GM21723 (cell line): ENCODE measurements at regions not wholly inside any gene's neighbourhood (a gene's known extent, or its start where the extent isn't known, plus 50 kb on each side); places are given as distances from the start of the nearest gene placed in this dataset.
"Not testable (repeated sequence)": the region's sequence is repeated elsewhere in the genome, so short reads cannot be mapped to it uniquely, and the experiment has no call there.

ENCODE experiments used
- ATAC-seq: cut with Tn5 transposase; IDR thresholded peaks from one replicate; pipeline ENCODE4 v1.9.1; 2021; ENCODE audit warnings: mild to moderate bottlenecking, moderate library complexity; ENCODE audit not compliant: unreplicated experiment

DNA sequence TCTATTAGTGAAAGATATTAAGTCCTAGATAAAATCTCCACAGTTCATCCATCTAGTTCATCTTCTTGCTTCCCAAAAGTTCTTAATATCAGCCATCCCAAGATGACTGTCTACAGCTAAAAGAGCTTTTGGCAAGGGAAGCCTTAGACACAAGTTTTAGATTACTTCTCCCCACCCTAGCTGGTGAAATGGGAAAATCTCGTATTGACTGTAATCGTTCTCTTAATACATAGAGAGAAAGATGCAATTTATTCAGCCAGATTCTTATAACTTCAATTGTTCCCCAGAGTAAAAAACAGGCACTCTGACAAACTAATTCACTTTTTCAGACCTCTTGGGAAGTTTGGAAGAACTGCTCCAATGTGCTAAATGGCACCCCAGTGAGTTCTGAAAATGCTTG lies 1439.6 kb upstream of the C9orf72 start:
- no peak for ATAC-seq

DNA sequence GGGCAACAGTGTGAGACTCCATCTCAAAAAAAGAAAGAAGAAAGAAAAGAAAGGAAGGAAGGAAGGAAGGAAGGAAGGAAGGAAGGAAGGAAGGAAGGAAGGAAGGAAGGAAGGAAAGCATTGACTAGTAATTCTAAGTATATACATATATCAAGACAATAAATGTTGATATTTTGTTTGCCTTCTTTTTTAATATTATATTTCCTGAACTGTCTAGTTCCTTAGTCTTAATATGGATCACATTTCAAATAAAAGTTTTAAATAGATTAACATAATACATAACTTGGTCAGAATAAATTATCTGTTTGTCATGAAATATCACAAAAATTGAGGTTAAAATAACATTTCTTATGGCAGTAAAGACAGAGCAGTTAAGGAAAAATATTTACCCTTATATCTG lies 1448.4 kb upstream of the C9orf72 start:
- no peak for ATAC-seq

DNA sequence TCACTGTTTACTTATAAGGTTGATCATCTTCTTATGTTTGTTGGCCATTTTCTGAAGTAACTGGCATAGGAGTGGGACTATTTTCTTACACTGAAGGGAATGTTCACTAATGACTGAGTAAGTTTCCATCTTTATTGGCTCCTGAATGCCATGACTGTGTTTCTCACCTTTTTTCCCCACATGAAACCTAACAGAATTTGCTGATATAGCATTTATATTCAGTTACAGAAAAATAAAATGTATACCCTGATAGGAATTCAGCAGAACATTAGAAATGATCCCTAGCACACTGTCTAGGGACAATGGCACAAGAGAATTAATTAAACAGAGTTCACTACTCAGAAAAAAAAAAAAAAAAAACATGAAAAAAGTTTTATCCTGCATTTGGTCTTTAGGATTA lies 1465.1 kb upstream of the C9orf72 start:
- ATAC-seq: no peak

DNA sequence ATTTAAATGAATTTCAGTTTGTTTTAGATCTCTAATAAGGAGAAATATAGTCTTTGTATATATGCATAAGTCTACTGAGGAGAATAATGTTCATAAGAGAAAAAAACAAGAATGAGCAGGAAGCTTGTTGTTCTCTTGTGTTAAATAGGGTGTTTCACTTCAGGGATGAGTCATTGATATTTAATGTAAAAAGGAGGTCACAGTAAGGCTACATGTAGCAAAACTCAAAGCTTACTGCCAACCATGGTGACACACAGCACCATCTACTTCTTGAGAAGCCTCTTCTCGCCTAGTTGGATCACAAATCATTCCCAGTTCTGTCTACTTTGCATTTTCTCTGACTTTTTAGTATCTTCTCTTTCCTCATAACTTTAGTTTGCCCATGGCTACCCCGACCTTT lies 1466.0 kb upstream of the C9orf72 start:
- ATAC-seq: no peak

DNA sequence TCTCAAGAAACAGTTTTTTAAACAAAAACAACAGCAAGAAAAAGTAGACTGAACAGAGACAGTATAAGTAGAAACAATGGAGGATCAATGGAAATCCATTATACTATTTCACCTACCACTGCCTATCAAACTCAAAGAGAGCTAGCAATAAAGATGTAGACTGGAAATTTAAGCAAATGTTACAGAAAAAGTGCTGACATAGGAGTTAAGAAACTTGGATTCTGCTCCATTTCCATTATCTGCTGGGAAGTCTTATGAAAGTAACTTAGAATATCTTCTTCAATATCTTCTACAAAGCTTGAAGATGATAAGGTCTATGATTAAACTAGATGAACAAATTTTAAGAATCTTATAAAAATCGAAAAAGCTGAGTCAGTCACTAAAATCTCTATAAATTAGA lies 1469.8 kb upstream of the C9orf72 start:
- ATAC-seq: no peak

DNA sequence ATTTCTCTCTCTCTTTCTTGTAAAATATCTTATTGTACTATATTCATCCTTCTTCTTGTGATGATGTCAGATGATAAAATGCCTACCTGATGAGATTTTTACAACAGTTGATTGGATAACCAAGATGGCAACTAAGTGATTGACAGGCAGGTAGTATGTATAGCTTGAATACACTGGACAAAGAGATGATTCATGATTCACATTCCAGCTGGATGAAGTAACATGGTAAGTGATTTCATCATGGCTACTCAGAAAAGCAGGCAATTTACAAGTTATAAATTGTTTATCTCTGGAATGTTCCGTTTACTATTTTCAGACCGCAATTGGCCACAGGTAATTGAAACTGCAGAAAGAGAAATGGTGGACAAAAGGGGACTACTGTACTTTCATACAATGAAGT lies 1471.7 kb upstream of the C9orf72 start:
- ATAC-seq: no peak

DNA sequence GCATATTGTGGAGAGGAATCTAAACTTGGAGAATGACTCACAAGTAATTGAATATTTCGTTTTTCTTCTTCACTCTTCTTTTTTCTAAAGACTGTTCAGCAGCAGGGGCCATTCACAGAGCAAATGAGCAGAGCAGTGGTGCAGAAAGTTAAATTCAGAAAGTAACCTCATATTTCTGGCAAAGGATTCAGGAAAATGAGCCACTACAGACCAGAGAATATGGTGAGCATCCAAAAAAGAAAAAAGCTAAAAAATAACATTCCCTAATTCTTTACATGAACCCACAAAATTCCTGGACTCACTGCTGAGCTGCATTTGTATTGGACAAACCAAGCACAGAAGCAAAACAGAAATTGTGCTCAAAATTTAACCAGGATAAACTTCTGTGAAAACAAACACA lies 1486.8 kb upstream of the C9orf72 start:
- ATAC-seq: no peak

DNA sequence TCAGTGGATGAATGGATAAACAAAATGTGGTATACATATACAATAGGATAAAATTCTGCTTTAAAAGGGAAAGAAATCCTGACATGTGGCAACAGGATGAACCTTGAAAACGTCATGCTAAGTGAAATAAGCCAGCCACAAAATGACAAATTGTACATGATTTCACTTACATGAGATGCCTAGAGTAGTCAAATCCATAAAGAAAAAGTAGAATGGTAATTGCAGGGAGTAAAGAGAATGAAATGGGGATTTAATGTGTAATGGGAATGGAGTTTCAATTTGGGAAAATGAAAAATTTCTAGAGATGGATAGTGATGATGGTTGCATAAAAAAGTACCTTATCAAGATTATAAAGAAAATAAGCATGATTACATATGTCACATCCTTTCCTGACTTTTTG lies 1489.2 kb upstream of the C9orf72 start:
- no peak for ATAC-seq

DNA sequence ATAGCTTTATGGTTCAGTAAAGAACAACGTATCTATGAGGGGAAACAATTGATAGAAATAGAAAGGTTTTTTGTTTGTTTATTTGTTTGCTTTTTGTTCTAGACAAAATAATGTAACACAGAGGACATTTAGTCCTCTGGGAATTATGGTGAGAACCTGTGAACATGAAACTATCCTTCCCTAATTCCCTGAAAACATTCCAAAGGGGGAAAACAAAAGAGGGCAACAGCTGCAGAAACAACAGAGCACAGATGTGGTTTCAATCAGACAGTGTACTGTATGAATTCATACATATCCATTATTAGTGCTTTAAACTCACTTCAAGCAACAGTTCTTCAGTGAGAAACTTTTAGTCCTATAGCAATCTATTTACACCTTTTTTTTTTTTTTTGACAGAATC lies 1489.8 kb upstream of the C9orf72 start:
- ATAC-seq: no peak

DNA sequence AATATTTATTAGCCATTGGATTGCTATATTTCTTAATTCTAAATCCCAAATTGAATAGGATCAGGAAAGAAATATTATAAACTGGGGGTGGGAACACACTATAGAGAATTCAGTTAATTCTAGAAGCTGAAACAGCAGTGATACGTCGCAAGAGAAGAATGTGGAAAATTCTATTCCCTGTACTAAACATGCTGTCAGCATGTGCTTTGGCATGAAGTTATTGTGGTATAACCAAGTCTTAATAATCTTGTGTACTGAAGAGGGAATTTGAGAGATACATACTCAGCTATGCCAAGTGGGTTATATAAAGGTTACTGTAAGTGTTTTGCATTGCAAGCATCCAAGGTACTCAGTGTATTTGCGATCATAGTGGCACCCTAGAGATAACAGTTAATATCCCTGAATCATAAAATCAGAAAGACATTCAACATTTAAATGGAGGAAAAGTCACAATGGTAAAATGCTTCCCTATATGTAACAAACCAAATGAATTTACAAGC lies 1492.9 kb upstream of the C9orf72 start:
- no peak for ATAC-seq

DNA sequence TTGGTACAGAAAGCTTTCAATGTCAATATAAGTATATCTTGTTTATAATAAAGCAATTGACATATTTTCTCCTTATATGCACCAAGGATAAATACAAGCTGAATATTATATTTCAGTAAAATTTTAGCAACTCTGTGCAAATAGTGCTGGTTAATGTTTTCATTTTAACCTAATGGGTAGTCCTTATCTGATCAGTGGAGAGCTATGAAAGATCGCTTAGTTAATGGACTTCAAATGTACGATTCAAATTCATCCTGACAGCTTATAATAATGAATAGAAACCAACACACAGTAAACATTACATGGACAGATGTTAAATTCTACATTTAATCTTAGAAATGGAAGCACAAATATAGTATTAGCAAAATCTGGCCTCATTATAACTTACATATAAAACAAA lies 1495.2 kb upstream of the C9orf72 start:
- ATAC-seq: no peak

DNA sequence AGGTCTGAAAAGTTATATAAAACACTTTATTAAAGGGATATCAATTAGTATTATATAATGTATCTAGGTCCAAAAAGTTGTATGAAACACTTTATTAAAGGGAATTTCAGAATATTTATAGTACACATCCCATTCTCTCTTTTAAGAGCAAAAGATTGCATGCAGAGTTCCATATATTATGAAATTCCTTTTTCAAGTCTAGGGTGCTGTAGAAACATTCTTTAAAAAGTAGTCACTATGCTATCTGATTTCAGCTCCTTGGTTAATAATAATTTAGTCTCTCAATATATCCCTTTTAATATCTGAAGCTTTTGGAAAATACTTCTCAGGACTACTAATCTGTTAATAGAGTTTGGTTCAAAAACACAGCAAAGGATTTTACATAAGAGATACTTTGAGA lies 1496.1 kb upstream of the C9orf72 start:
- no peak for ATAC-seq

DNA sequence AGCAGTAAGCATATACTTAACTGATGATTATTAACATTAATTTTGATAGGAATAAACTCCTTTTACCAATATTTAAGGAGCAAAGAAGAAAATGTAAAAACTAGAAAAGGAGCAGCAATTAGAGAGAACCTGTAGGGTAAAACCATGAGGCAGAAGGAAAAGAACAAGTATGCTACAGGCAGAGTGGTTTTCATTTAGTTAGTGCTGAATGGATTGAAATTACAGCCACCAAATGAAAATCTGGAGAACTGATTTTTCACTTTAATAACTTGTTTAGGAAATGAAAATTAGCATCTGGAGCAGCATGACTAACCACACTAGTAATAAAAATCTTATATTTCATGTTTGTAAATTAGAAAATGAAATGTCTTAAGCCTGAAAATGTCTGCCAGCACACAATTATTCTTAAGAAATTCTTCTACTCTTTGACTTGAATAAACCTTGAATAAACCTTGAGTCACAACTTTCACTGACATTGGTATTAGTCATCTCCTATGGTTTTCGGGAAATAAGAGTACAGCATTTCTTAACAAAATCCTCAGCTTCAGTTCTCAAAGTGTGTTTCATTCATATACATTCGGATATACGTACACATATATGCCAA lies 1504.9 kb upstream of the C9orf72 start:
- ATAC-seq: no peak

DNA sequence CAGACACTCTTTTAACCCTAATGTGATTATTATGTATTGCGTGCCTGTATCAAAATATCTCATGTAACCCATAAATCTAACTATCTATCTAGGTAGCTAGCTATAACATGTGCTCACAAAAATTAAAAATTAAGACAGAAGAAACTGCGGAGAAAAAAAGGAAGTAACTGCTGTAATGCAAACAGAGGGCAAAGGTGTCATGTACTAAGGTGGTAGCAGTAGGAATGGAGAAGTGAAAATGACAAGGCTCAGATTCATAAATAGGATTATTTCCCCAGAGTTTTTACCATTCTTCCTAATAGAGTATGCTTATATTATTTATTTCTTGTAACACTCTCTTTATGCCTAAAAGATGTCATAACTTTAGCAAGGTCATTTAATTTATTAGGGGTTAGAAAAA lies 1527.5 kb upstream of the C9orf72 start:
- no peak for ATAC-seq

DNA sequence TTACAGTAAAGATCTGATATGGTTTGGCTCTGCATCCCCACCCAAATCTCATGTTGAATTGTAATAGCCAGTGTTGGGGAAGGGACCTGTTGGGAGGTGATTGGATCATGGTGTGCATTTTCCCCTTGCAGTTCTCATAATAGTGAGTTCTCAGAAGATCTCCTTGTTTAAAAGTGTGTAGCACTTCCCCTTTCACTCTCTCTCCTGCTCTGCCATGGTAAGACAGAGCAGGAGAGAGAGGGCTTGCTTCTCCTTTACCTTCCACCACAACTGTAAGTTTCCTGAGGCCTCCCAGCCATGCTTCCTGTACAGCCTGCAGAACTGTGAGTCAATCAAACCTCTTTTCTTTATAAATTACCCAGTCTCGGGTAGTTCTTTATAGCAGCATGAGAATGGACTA lies 1530.9 kb upstream of the C9orf72 start:
- not testable (repeated sequence) for ATAC-seq

DNA sequence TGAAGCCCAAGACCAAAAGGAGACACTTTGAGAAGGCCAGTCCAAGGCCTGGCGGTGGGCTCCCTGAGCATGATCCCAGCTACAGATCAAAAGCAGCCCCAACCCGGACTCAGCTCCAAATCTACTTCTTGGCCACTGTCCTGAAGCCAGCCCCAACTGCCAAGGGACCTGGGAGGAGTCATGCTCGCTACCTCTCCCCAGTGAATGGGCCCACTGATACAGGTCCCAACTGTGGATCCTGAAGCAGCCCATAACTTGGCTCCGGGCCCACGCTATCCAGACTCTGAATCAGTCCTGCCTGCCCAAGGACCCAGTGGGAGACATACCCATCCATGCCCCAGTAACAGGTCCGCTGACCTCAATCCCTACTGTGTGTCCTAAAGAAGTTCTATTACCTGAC lies 1545.3 kb upstream of the C9orf72 start:
- no peak for ATAC-seq

DNA sequence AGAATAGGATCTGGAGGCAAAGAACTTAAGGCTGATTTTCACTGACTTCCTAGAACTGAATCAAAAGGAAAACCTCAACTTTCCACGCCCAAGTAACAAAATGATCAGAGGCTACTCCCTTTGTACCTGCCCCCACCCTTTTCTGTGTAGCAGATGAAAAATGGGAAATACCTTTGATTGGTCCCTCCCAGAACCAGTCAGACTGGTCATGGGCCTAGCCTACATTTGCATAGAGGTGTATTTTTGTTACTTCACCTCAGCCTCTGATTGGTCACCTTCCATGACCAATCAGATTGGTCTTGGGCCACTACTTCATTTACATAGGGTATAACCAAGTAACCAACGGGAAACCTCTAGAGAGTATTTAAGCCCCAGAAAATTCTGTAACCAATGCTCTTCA lies 1553.5 kb upstream of the C9orf72 start:
- no peak for ATAC-seq

DNA sequence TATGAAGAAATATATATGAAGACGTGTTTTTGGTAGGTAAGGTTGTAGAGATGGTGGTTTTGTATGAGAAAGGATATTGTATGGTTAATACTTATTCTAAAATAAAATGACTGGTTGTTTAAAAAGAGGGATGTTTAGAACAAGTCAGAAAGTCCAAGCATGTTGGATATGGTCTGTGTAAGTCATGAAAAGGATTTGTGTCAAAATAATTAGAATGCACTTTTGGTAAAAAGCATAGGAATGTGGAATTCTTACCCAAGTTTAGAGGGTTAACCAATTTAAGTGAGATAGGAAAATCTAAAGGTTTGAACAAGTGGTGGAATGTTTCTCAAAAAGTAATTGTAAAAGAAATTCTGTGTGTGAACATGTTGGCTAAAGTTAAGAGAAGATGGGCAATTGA lies 1556.5 kb upstream of the C9orf72 start:
- no peak for ATAC-seq

DNA sequence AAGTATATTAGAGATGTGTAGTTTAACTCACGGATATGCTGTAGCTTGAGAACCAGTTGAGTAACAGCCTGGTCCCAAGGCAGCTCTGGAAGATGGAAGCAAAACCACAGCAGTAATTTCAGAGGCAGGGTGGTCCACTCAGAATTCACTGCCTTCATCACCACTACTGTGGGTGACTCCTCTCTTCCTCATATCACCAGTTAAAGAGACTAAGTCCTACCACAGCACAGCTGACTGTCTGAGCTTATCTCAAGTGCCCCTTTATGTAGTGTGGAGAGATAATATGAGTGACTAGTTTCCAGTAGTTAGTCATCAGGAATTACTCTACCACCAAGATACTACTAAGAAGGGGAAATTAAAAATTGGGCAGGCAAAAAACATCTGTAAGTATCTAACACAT lies 1571.2 kb upstream of the C9orf72 start:
- no peak for ATAC-seq

DNA sequence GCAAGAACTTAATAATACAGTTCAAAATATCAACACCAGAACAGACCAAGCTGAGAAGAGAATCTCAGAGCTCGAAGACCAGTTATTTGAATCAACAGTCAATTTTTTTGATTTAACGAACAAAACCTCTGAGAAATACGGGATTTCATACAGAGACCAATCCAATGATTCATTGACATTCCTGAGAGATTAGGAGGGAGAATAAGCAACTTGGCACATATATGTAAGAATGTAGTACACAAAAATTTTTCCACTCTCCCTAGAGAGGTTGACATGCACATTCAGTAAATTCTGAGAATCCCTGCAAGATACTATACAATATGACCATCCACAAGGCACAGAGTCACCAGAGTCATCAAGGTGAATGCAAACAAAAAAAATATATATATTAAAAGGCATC lies 1577.3 kb upstream of the C9orf72 start:
- no peak for ATAC-seq

DNA sequence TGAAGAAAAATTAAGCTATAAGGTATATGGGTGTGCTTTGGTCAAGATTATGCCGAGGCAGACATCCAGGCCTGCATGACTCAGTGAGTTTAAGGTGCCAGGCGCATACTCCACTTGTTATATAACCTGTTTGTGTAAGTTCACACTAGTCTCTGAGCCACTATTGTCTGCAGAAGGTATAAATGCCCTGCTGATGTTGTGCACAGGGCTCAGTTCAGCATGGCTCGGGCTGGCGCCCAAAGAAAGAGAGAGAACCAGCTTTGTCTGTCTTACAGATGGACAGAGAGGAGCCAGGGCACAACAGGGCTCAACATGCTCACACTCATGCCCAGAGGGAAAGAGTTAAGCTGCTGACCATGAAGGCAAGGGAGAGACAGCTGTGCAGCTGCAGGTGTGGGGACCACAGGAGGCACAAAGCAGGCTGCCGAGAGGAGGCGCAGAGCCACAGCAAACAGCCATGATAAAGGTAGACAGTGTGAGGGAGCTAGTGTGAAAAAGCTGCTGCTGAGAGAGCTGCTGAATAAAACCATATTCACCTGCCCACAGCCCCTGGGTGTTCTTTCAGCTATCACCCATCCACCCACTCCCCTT lies 1587.6 kb upstream of the C9orf72 start:
- no peak for ATAC-seq

DNA sequence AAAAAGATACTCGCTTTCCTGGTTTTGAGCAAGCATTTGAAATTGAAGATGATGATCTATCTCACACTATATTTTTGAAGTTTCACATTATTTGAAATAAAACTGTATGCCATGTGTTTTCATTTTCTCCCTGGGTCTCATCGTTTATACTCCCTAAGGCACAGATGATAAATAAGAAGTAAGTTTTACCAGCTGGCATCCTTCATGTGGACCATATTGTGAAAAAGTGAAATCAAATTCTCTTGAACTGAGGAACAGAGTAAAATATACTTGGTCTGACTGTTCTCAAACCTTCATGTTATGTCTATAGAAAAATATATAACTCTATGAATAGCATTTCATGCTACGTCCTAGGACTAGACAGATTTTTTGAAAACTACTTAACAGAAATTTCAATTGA lies 1600.9 kb upstream of the C9orf72 start:
- no peak for ATAC-seq

DNA sequence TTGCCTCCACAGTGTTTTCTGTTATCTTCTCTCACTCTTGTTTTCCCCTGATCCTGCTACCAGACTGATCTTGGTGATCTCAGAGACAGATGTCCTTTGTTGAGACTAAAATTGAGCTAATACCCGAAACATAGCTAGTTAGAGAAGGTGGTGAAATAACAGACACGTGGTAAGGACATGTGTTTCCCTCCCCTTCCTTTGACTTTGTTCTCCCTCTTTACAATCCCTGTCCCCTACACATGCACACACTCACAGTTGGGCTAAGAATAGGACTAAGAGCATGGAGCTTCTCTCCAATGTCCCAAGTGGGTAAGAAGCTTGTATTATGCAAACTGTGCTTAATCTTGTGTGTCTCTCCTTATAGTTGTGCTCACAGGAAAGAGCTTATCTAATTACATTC lies 1603.0 kb upstream of the C9orf72 start:
- ATAC-seq: no peak
